ENCODE measurements at regions not wholly inside any gene's neighbourhood (a gene's known extent, or its start where the extent isn't known, plus 50 kb on each side); places are given as distances from the start of the nearest gene placed in this dataset.
A peak's percentile ranks its signal among the peaks of the same experiment; 100 is the strongest.
"Not testable (repeated sequence)": the region's sequence is repeated elsewhere in the genome, so short reads cannot be mapped to it uniquely, and the experiment has no call there.

- DNase-seq: no peak
Measured at GRCh38 chr9:117775591-117775990, 71.4 kb downstream of the TLR4 start.

- DNase-seq: peak; percentile 14
Measured at GRCh38 chr9:117777823-117778222, 73.6 kb downstream of the TLR4 start.

DNA sequence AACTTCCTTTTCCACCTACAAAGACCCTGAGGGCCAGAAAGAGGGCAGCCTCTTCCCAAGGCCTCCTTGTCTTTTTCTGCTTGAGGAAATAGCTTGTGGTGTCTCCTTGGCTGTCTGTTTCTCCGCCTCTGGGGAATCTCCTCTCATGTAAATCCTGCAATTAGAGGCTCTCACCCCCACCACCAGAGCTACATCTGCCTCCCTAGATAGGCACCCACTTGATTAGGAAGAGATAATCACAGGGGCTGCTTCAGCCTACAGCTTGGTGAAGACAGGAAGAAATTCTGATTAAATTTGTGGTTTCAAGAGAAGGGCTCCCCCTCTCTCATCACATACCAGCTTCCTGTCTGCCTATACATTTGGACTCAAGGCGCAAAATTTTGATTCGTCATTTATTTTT, 75.6 kb downstream of the TLR4 start:
- DNase-seq: no peak

GRCh38 chr9:117782931-117783788, 79.0 kb downstream of the TLR4 start:
- DNase-seq: peak; percentile 81

DNA sequence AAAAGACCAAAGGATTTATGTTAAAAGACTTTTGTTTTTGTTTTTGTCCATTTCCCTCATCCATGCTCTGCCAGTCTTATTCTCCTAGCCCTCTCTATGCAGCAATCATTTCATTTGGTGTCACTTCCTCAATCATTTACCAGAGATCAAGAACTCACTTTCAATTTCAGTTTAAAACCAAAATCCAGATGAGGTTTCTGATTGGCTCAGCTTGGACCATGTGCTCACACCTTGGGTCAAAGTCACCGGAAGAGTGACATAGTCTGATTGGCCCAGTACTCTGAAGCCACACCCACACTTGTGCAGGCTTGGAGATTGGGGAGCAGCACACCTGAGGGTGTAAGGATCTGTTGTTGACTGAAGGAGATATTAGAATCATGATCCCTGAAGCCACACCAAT, 79.6 kb downstream of the TLR4 start:
- DNase-seq: no peak

- DNase-seq: no peak
Measured at GRCh38 chr9:117784996-117785395, 80.8 kb downstream of the TLR4 start.

- no peak for DNase-seq
Measured at GRCh38 chr9:117787746-117788145, 83.5 kb downstream of the TLR4 start.

GRCh38 chr9:117795271-117795670, 91.1 kb downstream of the TLR4 start:
- no peak for DNase-seq

GRCh38 chr9:117796681-117797080, 92.5 kb downstream of the TLR4 start:
- no peak for DNase-seq

DNA sequence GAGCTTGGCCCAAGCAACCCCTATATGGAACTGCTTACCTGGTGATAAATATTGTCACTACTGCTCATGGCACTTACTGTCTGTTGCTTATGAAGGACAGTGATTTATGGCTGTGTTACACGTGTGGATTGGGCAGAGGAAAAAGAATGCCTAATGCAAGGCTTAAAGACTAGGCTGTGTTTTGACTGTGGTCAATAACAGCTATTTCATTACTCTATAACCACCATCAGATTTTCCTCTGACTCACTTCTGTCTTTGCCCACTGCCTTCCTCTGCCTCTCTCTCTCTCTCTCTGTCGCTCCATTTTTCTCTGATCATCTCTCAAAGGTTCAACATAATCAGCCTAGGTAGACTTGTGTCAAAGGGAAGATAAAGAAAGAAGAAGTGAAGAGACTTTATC, 96.2 kb downstream of the TLR4 start:
- no peak for DNase-seq

DNA sequence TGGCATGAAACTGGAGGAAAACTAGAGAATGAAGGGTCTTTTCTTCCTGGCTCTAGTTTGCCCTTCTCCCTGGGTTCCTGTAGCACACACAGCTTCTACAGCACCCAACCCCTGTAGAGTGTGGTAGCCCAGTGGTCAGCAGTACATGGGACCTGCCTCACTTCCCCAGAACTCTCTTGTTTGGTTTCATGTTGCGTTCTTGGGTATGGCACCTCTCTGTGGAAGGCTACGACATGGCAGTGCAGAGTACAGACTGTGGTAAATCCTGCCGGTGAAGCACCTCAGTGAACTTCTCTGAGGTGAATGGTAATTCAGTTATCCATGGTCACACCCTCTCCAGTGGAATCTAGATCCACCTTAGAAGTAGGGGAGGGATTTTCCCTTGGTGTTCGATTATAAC, 105.5 kb downstream of the TLR4 start:
- DNase-seq: no peak

DNA sequence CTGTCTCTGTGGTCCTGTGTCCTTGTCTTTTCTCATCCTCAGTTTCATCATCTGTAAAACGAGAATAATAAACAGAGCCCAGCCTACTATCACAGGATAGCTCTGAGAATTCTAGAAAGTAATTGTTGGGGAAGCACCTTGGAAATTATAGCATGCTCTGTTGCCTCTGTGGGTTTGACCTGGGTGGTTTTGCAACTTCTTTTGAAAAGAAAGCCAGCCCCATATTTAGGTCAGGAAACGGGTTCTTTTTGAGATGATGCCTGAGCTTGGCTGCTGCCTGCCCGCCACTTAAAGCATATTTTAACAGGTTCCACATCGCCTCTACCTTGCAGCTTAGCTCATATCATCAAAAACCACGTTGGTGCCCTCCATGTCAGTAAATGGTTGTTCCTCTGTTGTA, 111.1 kb downstream of the TLR4 start:
- DNase-seq: no peak

- no peak for DNase-seq
Measured at GRCh38 chr9:117815948-117816347, 111.7 kb downstream of the TLR4 start.

DNA sequence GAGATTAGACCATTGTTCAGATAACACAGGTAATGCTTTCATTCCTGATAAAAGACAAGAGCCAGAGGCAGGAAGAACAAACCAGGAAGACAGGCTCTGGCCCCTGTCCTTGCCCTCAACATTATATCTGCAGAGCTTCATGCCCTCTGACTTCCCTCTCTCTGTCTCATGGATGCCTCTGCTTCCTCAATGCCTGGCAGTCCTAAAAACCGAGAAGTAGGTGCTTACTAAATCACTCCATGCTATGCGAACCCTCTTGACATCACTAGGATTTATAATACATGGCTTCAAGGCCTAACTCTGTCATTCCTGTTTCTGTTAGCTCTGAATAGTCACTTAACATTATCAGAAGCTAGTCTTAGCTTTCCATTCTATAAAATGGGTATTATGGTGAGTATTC, 117.8 kb downstream of the TLR4 start:
- no peak for DNase-seq

GRCh38 chr9:117823576-117823975, 119.4 kb downstream of the TLR4 start:
- DNase-seq: no peak

DNA sequence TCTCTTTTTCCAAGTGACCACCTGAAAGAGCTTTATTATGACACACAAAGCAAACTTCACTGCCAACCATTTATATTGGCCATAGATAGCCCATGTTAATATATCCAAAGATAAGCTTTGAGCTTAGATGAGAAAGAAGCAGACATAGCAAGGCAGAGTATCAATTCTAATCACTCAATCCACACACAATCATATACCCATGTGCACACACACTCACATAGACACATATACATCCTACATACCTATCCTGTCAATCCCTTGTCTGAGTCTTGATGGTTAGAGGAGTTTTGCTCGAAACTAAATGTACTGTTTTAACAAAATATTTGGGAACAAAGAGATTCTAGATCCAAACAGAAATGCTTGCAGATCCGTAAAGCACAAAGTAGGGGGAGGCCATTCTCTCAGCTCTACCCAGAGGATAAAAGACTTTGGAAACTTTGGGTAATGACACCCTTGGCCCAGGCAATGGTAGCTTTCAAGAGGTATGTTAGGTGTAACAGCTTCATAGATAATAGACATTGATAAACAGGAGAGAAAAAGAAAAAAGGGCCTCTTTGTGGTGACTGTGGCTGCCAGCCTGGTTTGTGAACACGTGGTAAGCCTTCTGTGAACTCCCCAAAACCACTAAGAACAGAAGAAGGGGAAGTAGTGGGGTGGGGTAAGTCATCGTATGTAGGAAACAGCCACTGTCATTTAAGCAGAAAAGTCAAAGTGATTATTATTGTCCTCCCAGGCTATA, 121.6 kb downstream of the TLR4 start:
- DNase-seq: no peak

GRCh38 chr9:117826837-117827236, 122.6 kb downstream of the TLR4 start:
- DNase-seq: no peak

- DNase-seq: no peak
Measured at GRCh38 chr9:117827456-117827855, 123.3 kb downstream of the TLR4 start.

GRCh38 chr9:117828466-117828865, 124.3 kb downstream of the TLR4 start:
- no peak for DNase-seq

GRCh38 chr9:117835798-117836197, 131.6 kb downstream of the TLR4 start:
- no peak for DNase-seq

DNA sequence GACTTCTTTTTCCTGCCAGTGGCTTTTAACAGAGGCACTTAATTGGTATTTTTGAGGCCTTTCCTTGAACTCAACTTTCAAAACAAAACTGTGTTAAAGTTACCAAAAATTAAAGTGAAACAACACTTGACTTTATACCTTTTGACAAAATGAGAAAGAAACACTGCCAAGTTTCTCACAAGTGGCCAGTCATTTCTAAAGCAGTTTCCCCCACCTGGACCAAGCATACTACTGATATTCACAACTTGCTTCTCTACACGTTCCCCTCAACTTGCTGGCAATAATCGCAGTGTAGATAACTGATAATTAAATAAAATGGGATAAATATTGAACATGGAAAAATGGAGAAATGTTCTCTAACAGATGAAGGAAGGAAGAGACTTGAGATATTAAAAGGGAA, 135.7 kb downstream of the TLR4 start:
- DNase-seq: no peak

- not testable (repeated sequence) for DNase-seq
Measured at GRCh38 chr9:117851836-117852461, 147.7 kb downstream of the TLR4 start.

DNA sequence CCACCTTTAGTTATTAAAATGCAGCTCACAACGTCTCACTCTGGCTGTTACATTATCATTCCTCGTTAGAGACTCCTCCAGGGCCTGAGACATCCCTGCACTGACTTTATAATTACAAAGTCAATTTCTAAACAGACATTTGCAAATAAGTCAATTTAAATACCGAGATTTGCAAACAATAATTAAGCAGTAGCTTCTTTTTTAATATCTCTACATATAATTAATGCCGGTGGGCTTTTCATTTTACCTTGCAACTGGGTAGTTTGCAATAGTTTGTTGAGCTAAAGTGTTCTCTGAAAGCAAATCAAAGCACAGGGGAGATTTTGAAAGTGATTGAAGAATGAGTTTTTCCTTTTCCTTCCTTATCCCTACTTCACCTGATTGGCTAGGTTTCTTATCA, 154.4 kb downstream of the TLR4 start:
- DNase-seq: no peak

Data from tongue (tissue), 1 donor.